Ascending aorta (tissue), 2 donors: ENCODE measurements at regions not wholly inside any gene's neighbourhood (a gene's known extent, or its start where the extent isn't known, plus 50 kb on each side); places are given as distances from the start of the nearest gene placed in this dataset.

Source experiments
- DNase-seq, 2 donors: peaks; one replicate each; pipeline ENCODE4 v3.0.0-alpha.2; 2019; ENCODE audit warnings: low spot score in 2 of 2
- H3K27ac ChIP-seq, 2 donors: fragments of 200-600 bp; sonication (generic); one replicate each; pipeline ENCODE4 v1.5.1; 2016 to 2017; ENCODE audit warnings: mild to moderate bottlenecking in 1 of 2
- H3K27me3 ChIP-seq: fragments of 200-600 bp; sonication (generic); one replicate; pipeline ENCODE4 v1.5.1; 2017
- H3K36me3 ChIP-seq, 2 donors: fragments of 200-600 bp; sonication (generic); one replicate each; pipeline ENCODE4 v1.5.1; 2016
- H3K4me1 ChIP-seq, 2 donors: fragments of 200-600 bp; sonication (generic); one replicate each; pipeline ENCODE4 v1.5.1; 2016 to 2017; ENCODE audit warnings: mild to moderate bottlenecking in 1 of 2
- H3K4me3 ChIP-seq, 2 donors: fragments of 200-600 bp; sonication (generic); one replicate each; pipeline ENCODE4 v1.5.1; 2016 to 2017; ENCODE audit warnings: mild to moderate bottlenecking in 1 of 2
- H3K9me3 ChIP-seq, 2 donors: fragments of 200-600 bp; sonication (generic); one replicate each; pipeline ENCODE4 v1.5.1; 2016
- CTCF ChIP-seq, 3 experiments: fragments of 200-600 bp in 2 of 3; fragments of 450-650 bp in 1 of 3; sonication (generic) in 2 of 3; IDR thresholded peaks; one replicate each; pipeline ENCODE4 v1.5.1; 2016 to 2019; ENCODE audit warnings: antibody characterized with exemption in 3 of 3, mild to moderate bottlenecking in 1 of 3, moderate library complexity in 1 of 3
- intact Hi-C: fragments of 100-400 bp; cut with DNase I; formaldehyde crosslinking; loops from one replicate; pipeline ENCODE4 v1.15.1; 2023

DNA sequence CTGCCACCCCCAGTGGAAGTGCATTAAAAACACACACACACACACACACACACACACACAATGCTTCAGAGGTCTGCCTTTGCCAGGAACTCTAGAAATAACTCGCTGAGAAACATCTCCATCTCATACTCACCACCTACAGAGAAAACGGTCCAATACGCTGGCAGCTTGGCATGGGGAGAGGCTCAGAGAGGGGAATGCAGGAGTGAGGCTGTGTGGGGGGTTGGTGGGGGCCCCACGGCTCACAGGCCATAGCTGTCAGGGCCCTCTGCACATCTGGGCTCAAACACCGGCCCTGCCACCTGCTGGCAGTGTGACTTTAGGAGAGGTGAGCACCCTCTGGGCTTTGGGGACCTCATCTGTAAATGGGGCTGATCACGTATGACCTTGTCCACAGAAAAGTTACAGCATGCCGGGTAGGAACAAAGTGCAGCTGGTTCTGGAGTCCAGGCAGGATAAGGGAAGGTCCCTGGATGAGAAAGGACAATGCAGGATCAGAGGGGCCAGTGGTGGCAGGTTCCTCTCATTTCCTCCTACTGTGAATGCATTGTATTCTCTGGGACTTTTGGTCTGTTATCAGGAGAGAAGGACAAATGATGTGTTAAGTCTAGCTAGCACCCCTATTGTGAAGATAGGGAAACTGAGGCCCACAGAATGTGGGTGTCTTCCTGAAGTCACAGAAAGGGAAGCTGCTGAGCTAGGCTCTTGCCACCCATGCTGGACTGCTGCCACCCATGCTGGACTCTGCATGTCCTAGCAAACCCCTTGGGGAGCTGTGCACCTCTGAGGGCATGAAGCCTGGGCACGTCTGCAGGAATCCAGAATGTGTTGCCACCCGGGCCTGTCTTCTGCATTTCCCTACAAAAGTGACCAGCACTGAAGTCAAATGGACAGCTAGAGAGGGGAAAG lies 404.6 kb downstream of the RPS24 start:
- intact Hi-C loops, result no loop called here
- Histone ChIP-seq H3K36me3 (no peaks in the 10 kb centered on the region), H3K27ac (no peak overlapping the region), H3K4me3 (no peak overlapping the region), H3K4me1 (peaks cover 13 to 35% of the 10 kb centered on the region in 2 donors), H3K27me3 (no peaks in the 10 kb centered on the region), H3K9me3 (no peaks in the 10 kb centered on the region)
- DNase-seq, result peak in 1 of 2 donors; percentile 41
- peak in 1 of 3 experiments; percentile 24 for TF ChIP-seq CTCF (IDR thresholded peaks at IDR 0.05)

- Histone ChIP-seq H3K36me3 (no peaks in the 10 kb centered on the region), H3K27ac (no peak overlapping the region)
- DNase-seq, result peak in 1 of 2 donors; percentile 25
Observed at GRCh38 chr10:78438907-78439809, 405.5 kb downstream of the RPS24 start.

DNA sequence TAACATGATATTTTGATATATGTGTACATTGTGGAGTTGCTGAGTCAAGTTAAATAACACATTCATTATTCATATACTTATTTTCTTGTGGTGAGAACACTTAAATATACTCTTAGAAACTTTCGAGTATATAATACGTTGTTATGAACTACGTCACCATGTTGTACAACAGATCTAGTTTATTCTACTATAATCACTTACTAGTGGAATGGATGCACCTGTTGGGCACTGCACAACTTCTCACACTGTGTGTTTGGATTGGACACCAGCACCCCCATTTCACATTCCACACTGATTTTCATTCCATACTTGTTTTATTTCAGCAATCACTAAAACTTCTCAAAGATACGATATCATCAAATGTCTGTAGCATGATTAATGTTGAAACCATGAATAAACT lies 407.3 kb downstream of the RPS24 start:
- Histone ChIP-seq H3K4me1 (peaks cover 5 to 20% of the 10 kb centered on the region in 2 donors), H3K4me3 (no peak overlapping the region), H3K36me3 (no peaks in the 10 kb centered on the region), H3K27me3 (no peaks in the 10 kb centered on the region), H3K9me3 (no peaks in the 10 kb centered on the region), H3K27ac (no peak overlapping the region)
- intact Hi-C loops, result no loop called here
- no peak for TF ChIP-seq CTCF (IDR thresholded peaks at IDR 0.05)
- no peak for DNase-seq

More at GRCh38 chr10:78438907-78439809, 405.5 kb downstream of the RPS24 start:
- no peak for TF ChIP-seq CTCF (IDR thresholded peaks at IDR 0.05)
- Histone ChIP-seq H3K9me3 (no peaks in the 10 kb centered on the region), H3K27me3 (no peaks in the 10 kb centered on the region), H3K4me1 (peaks cover 7 to 28% of the 10 kb centered on the region in 2 donors), H3K4me3 (no peak overlapping the region)
- intact Hi-C loops, result no loop called here

DNA sequence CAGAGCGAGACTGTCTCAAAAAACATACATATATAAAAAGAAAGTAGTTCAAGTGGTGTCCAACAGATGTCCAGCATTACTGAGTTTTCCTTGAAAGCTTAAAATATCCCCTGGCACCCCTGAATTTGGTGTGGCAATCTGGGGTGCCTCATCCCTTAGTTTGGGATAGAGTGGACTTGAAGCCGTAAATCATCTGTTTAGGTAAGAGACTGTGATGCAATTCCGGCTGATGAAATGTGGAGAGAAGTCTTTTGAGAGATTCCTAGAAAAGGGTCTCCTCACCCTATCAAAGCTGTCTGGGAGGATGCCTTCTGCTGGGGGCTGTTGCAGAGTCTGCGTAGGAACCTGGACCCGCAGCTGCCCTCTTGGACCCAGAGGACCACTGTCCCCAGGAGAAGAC lies 408.0 kb downstream of the RPS24 start:
- no peaks in the 10 kb centered on the region for H3K9me3 ChIP-seq
- H3K27ac ChIP-seq, result no peak overlapping the region
- H3K27me3 ChIP-seq, result no peaks in the 10 kb centered on the region
- TF ChIP-seq CTCF (IDR thresholded peaks at IDR 0.05), result no peak
- peak in 1 of 2 donors; percentile 35 for DNase-seq
- H3K4me3 ChIP-seq, result no peak overlapping the region
- H3K36me3 ChIP-seq, result no peaks in the 10 kb centered on the region
- intact Hi-C loops, result no loop called here
- peaks cover 3 to 18% of the 10 kb centered on the region in 2 donors for H3K4me1 ChIP-seq

GRCh38 chr10:78442836-78443550 lies 409.3 kb downstream of the RPS24 start:
- DNase-seq, result peak in 1 of 2 donors; percentile 60
- Histone ChIP-seq H3K4me3 (no peak overlapping the region), H3K27me3 (no peaks in the 10 kb centered on the region), H3K27ac (no peak overlapping the region), H3K4me1 (peaks cover 0 to 6% of the 10 kb centered on the region in 2 donors), H3K9me3 (no peaks in the 10 kb centered on the region), H3K36me3 (no peaks in the 10 kb centered on the region)
- TF ChIP-seq CTCF (IDR thresholded peaks at IDR 0.05), result no peak
- intact Hi-C loops, result no loop called here
